GM23248 (cell line): ENCODE measurements at regions not wholly inside any gene's neighbourhood (a gene's known extent, or its start where the extent isn't known, plus 50 kb on each side); places are given as distances from the start of the nearest gene placed in this dataset.

Experiments used
- EZH2 ChIP-seq: fragments of 200-600 bp; sonication (generic); IDR thresholded peaks from 2 replicates; pipeline ENCODE4 v1.6.1; 2018; ENCODE audit warnings: antibody characterized with exemption, mild to moderate bottlenecking; ENCODE audit not compliant: insufficient read depth, poor library complexity, severe bottlenecking
- EZH2phosphoT487 ChIP-seq: fragments of 200-600 bp; sonication (generic); IDR thresholded peaks from 2 replicates; pipeline ENCODE4 v1.6.1; 2018; ENCODE audit warnings: antibody characterized with exemption, moderate library complexity, mild to moderate bottlenecking, low read depth; ENCODE audit not compliant: insufficient read depth

DNA sequence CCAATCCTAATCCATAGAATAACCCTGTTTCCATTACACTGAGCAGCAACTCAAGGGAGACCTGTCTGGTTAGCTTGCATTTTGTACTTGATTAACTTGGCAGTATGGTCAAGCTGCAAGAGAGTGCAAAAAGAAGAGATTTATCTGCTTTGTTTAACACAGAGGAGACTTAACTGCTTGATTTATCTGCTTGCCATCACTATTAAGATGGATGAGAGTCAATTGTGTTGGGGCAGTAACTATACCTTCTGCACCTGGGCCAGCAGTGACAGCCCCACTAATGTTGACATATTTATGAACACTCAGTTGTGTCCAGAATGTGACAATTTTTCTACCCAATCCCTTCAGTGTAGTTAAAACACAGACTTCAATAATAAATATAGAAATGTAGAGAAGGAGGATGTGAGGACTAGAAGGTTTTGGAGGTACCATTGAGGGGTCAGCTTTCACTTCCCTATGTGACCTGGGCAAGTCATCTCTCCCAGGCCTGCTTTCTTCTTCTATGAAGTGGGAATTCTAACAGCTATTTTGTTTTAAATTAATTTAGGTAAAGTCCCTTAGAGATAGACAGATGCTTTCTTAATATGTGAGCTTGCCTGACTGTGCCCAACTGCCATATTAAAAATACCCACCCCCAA, 159.1 kb upstream of the KCNK2 start:
- TF ChIP-seq EZH2 (no peak), EZH2phosphoT487 (no peak)
